K562 (cell line): ENCODE measurements at regions not wholly inside any gene's neighbourhood (a gene's known extent, or its start where the extent isn't known, plus 50 kb on each side); places are given as distances from the start of the nearest gene placed in this dataset.

Experiments used
- ATAC-seq: fragments of 200-7000 bp; cut with Tn5 transposase; 3 replicates; pipeline ENCODE4 v1.9.1; 2020; ENCODE audit warnings: moderate library complexity
- BruUV-seq: library from RNA; stranded (reverse); fragments of 400-500 nt; replicated peaks from 2 replicates; lab custom pipeline; 2021; lab: Mats Ljungman, UMichigan
- CTCF ChIA-PET: fragments of 300-600 bp; formaldehyde crosslinking; extraction: SDS; loops from one replicate; lab custom pipeline; 2021; ENCODE audit warnings: low intra/inter-chr PET ratio; lab: Yijun Ruan, JAX
- POLR2A ChIA-PET: fragments of 300-600, 350-650 bp; sonication (Branson Sonifier 250); formaldehyde crosslinking; extraction: SDS; loops from one replicate; lab custom pipeline; 2021; ENCODE audit warnings: antibody characterized with exemption, inconsistent platforms; lab: Yijun Ruan, JAX
- DNase-seq, 4 experiments: peaks; one replicate each; pipeline versions ENCODE4 v3.0.0 to v3.0.0-alpha.2; 2011 to 2018; ENCODE audit warnings: low spot score in 3 of 4, mixed read lengths in 3 of 4; ENCODE audit errors: extremely low read depth in 1 of 4
- FAIRE-seq: peaks from 2 replicates; lab custom pipeline; 2011; peaks lifted over from hg19 to GRCh38; lab: Jason Lieb, UNC
- H2AFZ ChIP-seq: 2 replicates; pipeline ENCODE4 v1.6.0; 2011; ENCODE audit warnings: low read depth, low read length, control low read depth, inconsistent platforms
- H3K27ac ChIP-seq: fragments of 200-600 bp; 3 replicates; pipeline ENCODE4 v1.8.0; 2011; ENCODE audit warnings: low read depth, mild to moderate bottlenecking, control low read depth, inconsistent platforms, low read length, moderate library complexity, mixed read lengths; ENCODE audit errors: extremely low read depth
- H3K27me3 ChIP-seq, 2 experiments: fragments of 300-600 bp in 1 of 2; 2 replicates in 1 of 2; 3 replicates in 1 of 2; pipeline versions ENCODE4 v1.6.0 to v1.8.0; 2011; ENCODE audit warnings: inconsistent platforms in 2 of 2, low read length in 2 of 2, mild to moderate bottlenecking in 1 of 2, mixed read lengths in 1 of 2, moderate library complexity in 1 of 2; ENCODE audit not compliant: control insufficient read depth in 2 of 2, insufficient read depth in 2 of 2
- H3K36me3 ChIP-seq: fragments of 300-600 bp; 3 replicates; pipeline ENCODE4 v1.8.0; 2011; ENCODE audit warnings: mild to moderate bottlenecking, low read length, inconsistent platforms; ENCODE audit not compliant: control insufficient read depth, insufficient read depth
- H3K4me1 ChIP-seq, 2 experiments: fragments of 200-600 bp in 1 of 2; replicated peaks in 1 of 2; 2 replicates in 1 of 2; 3 replicates in 1 of 2; pipeline versions ENCODE4 v1.5.1 to v1.8.0; 2011; ENCODE audit warnings: inconsistent platforms in 2 of 2, low read length in 2 of 2, mild to moderate bottlenecking in 1 of 2, mixed read lengths in 1 of 2, moderate library complexity in 1 of 2; ENCODE audit not compliant: control insufficient read depth in 2 of 2, insufficient read depth in 2 of 2
- H3K4me2 ChIP-seq: 2 replicates; pipeline ENCODE4 v1.6.1; 2011; ENCODE audit warnings: low read length, control low read depth, inconsistent platforms, mixed read lengths; ENCODE audit not compliant: insufficient read depth
- H3K4me3 ChIP-seq: fragments of 200-600 bp; sonication (generic), shearing (Covaris generic); 2 replicates; pipeline ENCODE4 v1.5.1; 2016; ENCODE audit warnings: control low read depth, inconsistent platforms
- H3K79me2 ChIP-seq: fragments of 200-600 bp; 3 replicates; pipeline ENCODE4 v1.8.0; 2011; ENCODE audit warnings: low read length, inconsistent platforms; ENCODE audit not compliant: control insufficient read depth, insufficient read depth
- H3K9ac ChIP-seq, 2 experiments: 2 replicates each; pipeline versions ENCODE4 v1.6.0 to v1.6.1; 2011; ENCODE audit warnings: low read depth in 2 of 2, low read length in 2 of 2, control low read depth in 1 of 2, inconsistent platforms in 1 of 2, mild to moderate bottlenecking in 1 of 2, mixed read lengths in 1 of 2; ENCODE audit not compliant: insufficient read depth in 1 of 2
- H3K9me1 ChIP-seq: one replicate; pipeline ENCODE4 v1.6.0; 2011; ENCODE audit warnings: inconsistent platforms, mild to moderate bottlenecking, low read length, moderate library complexity; ENCODE audit not compliant: control insufficient read depth, insufficient read depth
- H3K9me3 ChIP-seq: replicated peaks from 2 replicates; pipeline ENCODE4 v1.5.1; 2011; ENCODE audit warnings: low read depth, low read length, inconsistent platforms; ENCODE audit not compliant: control insufficient read depth, insufficient read depth
- H4K20me1 ChIP-seq: replicated peaks from 2 replicates; pipeline ENCODE4 v1.6.1; 2011; ENCODE audit warnings: low read length, inconsistent platforms, mixed read lengths; ENCODE audit not compliant: control insufficient read depth, insufficient read depth
- ATF3 ChIP-seq, 2 experiments: fragments of 450-650 bp in 1 of 2; sonication (generic) in 1 of 2; formaldehyde crosslinking in 1 of 2; IDR thresholded peaks in 1 of 2; conservative IDR thresholded peaks in 1 of 2; 2 replicates each; pipeline versions ENCODE4 v1.6.1 to v1.8.1; 2016 to 2023; ENCODE audit warnings: mild to moderate bottlenecking in 2 of 2, moderate library complexity in 2 of 2, inconsistent platforms in 1 of 2, missing genetic modification reagents in 1 of 2
- HCFC1 ChIP-seq: IDR thresholded peaks from 2 replicates; pipeline ENCODE4 v1.6.1; 2012; ENCODE audit warnings: low read depth, low read length, improper control_type of control experiment
- ID3 ChIP-seq, 2 experiments: fragments of 250-450 bp in 1 of 2; fragments of 450-650 bp in 1 of 2; sonication (Bioruptor Pico) in 1 of 2; IDR thresholded peaks; 2 replicates each; pipeline versions ENCODE4 v1.6.1 to v1.8.0; 2016 to 2021; ENCODE audit warnings: mild to moderate bottlenecking in 2 of 2, moderate library complexity in 2 of 2, missing compliant biosample characterization in 1 of 2, missing genetic modification characterization in 1 of 2
- JUN ChIP-seq, 2 experiments: sonication (generic) in 1 of 2; formaldehyde crosslinking in 1 of 2; IDR thresholded peaks; 2 replicates each; pipeline versions ENCODE4 v1.6.1 to v1.8.0; 2012 to 2022; ENCODE audit warnings: borderline replicate concordance in 2 of 2, mild to moderate bottlenecking in 2 of 2, improper control_type of control experiment in 1 of 2, low read depth in 1 of 2, low read length in 1 of 2, missing genetic modification reagents in 1 of 2
- KDM1A ChIP-seq, 2 experiments: fragments of 450-650 bp; IDR thresholded peaks; 2 replicates each; pipeline ENCODE4 v1.6.1; 2016; ENCODE audit warnings: mild to moderate bottlenecking in 2 of 2
- NCOR1 ChIP-seq: fragments of 450-650 bp; IDR thresholded peaks from 2 replicates; pipeline ENCODE4 v1.6.1; 2016; ENCODE audit warnings: mild to moderate bottlenecking, moderate library complexity
- NFYB ChIP-seq: IDR thresholded peaks from 2 replicates; pipeline ENCODE4 v1.6.1; 2011; ENCODE audit warnings: mild to moderate bottlenecking, moderate library complexity; ENCODE audit not compliant: insufficient read length; ENCODE audit errors: extremely low read depth
- NR2C1 ChIP-seq, 2 experiments: fragments of 450-650 bp; IDR thresholded peaks; 2 replicates each; pipeline ENCODE4 v1.6.1; 2017; ENCODE audit warnings: mild to moderate bottlenecking in 2 of 2, antibody characterized with exemption in 1 of 2, inconsistent platforms in 1 of 2, missing compliant biosample characterization in 1 of 2, missing genetic modification characterization in 1 of 2
- PHF20 ChIP-seq: fragments of 450-650 bp; IDR thresholded peaks from 2 replicates; pipeline ENCODE4 v1.6.1; 2018; ENCODE audit not compliant: partially characterized antibody
- PREB ChIP-seq: sonication (generic); formaldehyde crosslinking; IDR thresholded peaks from 2 replicates; pipeline ENCODE4 v1.8.1; 2023; ENCODE audit warnings: mild to moderate bottlenecking, missing genetic modification reagents
- ZNF3 ChIP-seq: fragments of 250-450 bp; sonication (Bioruptor Pico); IDR thresholded peaks from 2 replicates; pipeline ENCODE4 v1.5.0; 2021; ENCODE audit warnings: mild to moderate bottlenecking, moderate library complexity
- ZNF644 ChIP-seq: fragments of 200-800 bp; sonication (Bioruptor generic); IDR thresholded peaks from 2 replicates; pipeline ENCODE4 v1.6.1; 2016; ENCODE audit warnings: low read depth, missing genetic modification characterization, missing compliant biosample characterization
- ZNF79 ChIP-seq: fragments of 250-450 bp; sonication (Bioruptor Pico); IDR thresholded peaks from 2 replicates; pipeline ENCODE4 v1.4.0; 2020; ENCODE audit warnings: low read depth, mild to moderate bottlenecking, moderate library complexity
- in situ Hi-C: fragments of 300-500 bp; cut with MboI; formaldehyde crosslinking; loops from 4 replicates; pipeline ENCODE4 v1.15.0; 2018; ENCODE audit warnings: inconsistent platforms, mixed read lengths
- intact Hi-C: fragments of 100-400 bp; cut with micrococcal nuclease; formaldehyde crosslinking; loops from 2 replicates; pipeline ENCODE4 v1.14.2; 2022

GRCh38 chrX:119343856-119344255, 55.3 kb upstream of the SLC25A43 start:
- H4K20me1 ChIP-seq, result no peaks in the 10 kb centered on the region
- ChIA-PET POLR2A (no interaction called here), CTCF (no interaction called here)
- no peaks in the 10 kb centered on the region for H3K9me3 ChIP-seq
- peaks cover 6 to 8% of the 10 kb centered on the region in 2 experiments; a peak in 2 of 5 replicates for H3K27me3 ChIP-seq
- no TSS peak for BruUV-seq
- in situ Hi-C loops, result no loop called here
- no peaks in the 10 kb centered on the region for H3K36me3 ChIP-seq
- ATAC-seq (no peak), FAIRE-seq (no peak), DNase-seq (no peak)
- no peaks in the 10 kb centered on the region for H3K9me1 ChIP-seq
- H3K4me1 ChIP-seq, result no peaks in the 10 kb centered on the region
- no peak overlapping the region for H3K4me3 ChIP-seq
- H2AFZ ChIP-seq, result no peak overlapping the region
- intact Hi-C loops, result no loop called here
- TF ChIP-seq KDM1A (IDR thresholded peaks at IDR 0.05) (no peak), ID3 (CRISPR knock-in tag; IDR thresholded peaks at IDR 0.05) (no peak), ID3 (tag; IDR thresholded peaks at IDR 0.05) (no peak), HCFC1 (no peak), NCOR1 (no peak), PHF20 (no peak), JUN (IDR thresholded peaks at IDR 0.05; ENCODE audit: borderline replicate concordance, low read depth, low read length) (no peak), JUN (CRISPR knock-in tag; IDR thresholded peaks at IDR 0.05; ENCODE audit: borderline replicate concordance) (no peak), PREB (CRISPR knock-in tag) (no peak), NR2C1 (IDR thresholded peaks at IDR 0.05) (no peak), NR2C1 (tag; IDR thresholded peaks at IDR 0.05) (no peak), ZNF79 (CRISPR knock-in tag) (no peak), NFYB (no peak), ATF3 (IDR thresholded peaks at IDR 0.05) (no peak), ATF3 (CRISPR knock-in tag; conservative IDR thresholded peaks at IDR 0.05) (no peak), ZNF3 (CRISPR knock-in tag) (no peak), ZNF644 (tag) (no peak)
- H3K9ac ChIP-seq, result no peak overlapping the region
- H3K4me2 ChIP-seq, result no peak overlapping the region
- H3K27ac ChIP-seq, result no peak overlapping the region
- H3K79me2 ChIP-seq, result no peaks in the 10 kb centered on the region
